GM18858 (cell line): ENCODE measurements at regions not wholly inside any gene's neighbourhood (a gene's known extent, or its start where the extent isn't known, plus 50 kb on each side); places are given as distances from the start of the nearest gene placed in this dataset.
A peak's percentile ranks its signal among the peaks of the same experiment; 100 is the strongest.

ENCODE experiments used
- ATAC-seq: cut with Tn5 transposase; IDR thresholded peaks from one replicate; pipeline ENCODE4 v1.9.1; 2021; ENCODE audit not compliant: unreplicated experiment

DNA sequence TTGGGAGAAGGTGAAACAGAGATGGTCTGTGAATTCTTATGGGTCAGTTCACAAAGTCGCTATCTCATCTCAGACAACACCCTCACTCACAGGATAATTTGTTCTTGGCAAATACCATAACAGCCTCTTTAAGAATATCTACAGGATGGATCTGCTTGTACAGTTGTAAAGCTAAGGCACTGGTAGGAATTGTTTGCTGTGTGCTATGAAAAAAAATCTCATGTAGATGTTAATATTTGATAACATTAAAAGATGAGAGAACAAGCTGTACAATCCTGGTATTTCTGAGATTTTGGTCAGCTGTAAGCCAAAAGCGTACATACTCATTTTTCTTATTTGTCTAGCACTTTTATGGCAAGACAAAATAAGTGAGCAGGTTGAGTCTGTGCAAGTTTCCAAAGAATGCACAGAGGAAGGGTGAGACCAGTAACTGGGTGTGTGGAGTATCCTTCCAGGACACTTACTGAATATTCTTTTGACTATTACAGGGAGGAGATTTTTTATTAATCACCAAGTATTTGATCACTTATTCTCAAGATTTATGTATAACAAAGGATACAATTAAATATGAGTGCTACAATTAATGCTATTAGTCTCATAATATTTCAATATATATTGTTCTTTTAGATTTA, 814.5 kb upstream of the MIR17HG start:
- ATAC-seq: no peak

DNA sequence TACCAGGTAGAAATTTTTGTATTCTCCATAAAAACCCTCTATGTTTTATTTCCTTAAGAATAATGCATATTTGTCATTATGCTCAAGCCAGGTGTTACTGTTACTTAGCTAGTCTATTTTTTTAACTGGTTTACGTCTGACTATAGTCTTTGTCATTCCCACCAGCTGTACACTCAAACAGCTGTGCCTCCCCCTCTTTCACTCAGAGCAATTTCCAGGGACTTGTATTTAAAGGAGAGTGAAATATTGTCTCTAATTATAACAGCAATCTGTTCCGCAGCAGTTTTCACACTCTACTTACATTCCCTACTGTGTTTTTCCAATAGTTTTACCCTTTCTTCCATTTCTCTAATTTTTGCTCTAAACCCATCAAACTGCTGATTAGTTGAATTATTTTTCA, 813.6 kb upstream of the MIR17HG start:
- ATAC-seq: no peak

DNA sequence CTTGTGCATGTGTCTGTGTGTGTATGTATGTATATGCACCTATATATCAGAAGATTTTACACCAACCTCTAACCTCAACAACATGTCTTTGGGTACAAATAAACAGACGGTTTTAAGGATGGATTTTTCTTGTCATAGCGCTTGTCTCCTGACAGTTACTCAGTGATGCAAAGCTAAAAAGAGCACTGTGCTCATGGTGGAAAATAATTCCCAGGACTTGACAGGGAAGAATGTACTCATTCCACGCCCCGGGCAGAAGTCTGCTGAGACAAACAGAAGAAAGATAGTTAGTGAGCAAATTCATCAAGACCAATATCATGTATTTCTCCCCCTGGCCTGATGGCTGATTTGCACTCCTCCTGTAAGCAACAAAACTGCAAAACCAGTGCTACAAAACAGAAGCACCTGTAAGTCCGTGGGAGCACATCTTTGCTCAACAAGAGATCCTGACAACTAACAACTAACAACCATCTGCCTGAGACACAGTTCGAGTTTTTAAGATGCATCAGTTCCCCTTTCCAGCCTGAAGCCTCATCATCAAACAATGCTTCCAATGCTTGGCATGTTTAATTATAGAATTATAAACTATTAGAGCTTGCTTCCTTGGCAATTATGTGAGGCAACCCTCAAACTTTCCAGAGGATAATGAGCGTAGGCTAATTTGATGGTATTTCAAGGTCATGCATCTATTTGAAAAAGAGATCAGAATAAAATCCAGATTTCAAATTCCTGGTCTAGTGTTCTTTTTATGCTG, 812.7 kb upstream of the MIR17HG start:
- ATAC-seq: no peak

DNA sequence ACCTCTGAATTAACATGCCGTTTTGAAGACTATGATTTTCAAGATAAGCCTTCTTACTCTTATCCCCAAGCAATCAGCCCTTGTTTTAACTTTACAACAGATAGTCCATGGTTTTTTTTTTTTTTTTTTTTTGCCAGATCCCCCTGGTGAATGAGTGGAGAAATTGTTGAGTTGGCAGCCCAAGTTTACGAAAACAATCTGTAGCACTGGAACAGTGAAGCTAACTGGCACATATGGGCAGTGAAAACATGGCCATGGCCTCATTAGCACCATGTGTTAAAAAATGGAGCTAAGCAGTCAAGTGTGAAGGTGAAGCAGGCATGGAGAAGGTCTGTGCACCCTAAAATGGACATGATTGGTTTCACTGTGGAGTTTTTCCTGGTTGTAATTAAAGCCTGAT, 812.1 kb upstream of the MIR17HG start:
- ATAC-seq: no peak

DNA sequence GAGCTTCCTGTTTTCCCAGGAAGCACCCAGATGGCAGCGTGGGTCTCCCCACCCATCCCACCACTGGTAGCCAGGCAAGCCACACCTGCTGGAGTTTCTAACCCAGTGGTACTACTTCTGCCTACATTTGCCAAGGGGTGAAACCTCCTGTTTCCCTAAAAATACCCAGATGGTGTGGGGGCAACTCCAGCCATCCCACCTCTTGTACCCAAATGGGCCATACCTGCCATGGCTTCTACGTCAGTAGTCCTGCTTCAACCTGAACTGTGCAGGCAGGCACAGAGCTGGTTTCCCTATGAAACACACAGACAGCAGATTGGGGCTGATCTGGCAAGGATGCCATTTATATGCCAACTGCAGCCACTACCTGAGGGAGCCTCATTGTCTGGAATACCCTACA, 809.4 kb upstream of the MIR17HG start:
- ATAC-seq: no peak

DNA sequence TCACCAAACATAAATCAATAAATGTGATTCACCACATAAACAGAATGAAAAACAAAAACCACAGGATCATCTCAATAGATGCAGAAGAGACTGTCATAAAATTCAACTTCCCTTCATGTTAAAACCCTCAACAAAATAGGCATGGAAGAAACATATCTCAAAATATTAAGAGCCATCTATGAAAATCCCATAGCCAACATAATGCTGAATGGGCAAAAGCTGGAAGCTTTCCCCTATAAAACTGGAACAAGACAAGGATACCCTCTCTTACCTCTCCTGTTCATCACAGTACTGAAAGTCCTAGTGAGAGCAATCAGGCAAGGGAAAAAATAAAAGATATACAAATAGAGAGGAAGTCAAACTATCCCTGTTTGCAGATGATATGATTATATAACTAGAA, 806.1 kb upstream of the MIR17HG start:
- no peak for ATAC-seq

DNA sequence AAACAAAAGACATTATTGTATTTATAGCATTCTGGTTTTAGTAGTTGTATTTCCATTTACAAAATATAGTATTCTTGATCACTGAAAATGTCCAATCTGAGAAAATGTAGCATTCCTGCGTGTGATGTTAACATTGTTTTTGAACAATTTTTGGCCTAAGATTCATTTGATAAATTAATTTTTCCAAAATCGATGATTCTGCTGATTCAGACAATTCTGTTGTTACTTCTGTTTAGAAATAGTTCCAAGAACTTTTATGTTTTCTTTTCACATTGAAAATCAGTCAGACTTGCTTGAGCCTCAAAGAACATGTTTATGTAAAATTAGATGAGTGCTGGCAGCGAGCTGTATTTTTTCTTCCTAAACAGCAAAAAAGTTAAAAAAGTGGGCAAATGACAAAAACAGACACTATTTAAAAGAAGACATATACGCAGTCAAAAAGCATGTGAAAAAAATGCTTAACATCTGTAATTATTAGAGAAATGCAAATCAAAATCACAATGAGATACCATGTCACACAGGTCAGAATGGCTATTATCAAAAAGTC, 804.5 kb upstream of the MIR17HG start:
- ATAC-seq: no peak

DNA sequence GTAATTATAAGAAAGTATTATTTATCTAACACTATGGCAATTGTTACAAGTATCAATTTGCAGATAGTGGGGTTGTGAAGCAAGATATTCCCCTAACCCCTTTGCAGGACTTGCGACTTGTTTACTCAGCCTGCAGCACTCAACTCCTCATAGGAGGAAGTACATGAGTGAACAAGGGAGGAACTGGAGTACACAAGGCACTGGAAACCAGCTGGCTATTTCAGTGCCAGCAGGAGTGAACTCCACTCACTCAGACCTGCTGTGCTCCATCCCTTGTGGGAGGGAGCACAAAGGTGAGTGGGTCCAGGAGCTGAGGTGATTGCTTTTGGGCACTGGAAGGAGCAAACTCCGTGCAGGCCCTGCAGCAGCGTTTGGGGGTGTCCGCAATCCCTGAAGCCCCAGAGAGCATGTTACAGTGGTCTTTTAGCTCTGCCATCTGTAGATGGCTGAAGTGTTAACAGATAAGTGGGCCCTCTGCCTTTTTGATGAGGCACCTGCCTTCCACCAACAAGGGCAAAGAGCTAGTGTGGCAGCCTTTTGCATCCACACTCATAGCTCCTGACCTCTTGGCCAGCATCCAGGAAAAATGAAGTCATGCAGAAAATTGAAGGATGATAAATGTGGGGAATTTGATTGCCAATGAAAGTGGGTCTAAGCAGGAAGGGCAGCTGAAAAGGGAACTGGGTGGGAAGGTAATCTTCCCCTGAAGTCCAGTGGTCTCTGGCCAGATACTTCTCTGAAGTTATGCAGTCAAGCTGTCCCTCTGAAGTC, 802.2 kb upstream of the MIR17HG start:
- ATAC-seq: no peak

DNA sequence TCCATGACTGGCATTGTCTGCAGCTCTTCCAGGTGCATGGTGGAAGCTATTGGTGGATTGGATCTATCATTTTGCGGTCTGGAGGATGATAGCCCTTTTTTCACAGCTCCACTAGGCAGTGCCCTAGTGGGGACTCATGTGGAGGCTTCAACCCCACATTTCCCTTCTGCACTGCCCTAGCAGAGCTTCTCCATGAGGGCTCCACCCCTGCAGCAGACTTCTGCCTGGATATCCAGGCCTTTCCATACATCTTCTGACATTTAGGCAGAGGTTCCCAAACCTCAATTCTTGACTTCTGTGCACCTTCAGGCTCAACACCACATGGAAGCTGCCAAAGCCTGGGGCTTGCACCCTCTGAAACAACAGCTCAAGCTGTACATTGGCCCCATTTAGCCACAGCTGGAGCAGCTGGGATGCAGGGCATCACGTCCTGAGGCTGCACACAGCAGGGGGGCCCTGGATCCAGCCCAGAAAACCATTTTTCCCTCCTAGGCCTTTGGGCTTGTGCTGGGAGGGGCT, 800.2 kb upstream of the MIR17HG start:
- ATAC-seq: no peak

DNA sequence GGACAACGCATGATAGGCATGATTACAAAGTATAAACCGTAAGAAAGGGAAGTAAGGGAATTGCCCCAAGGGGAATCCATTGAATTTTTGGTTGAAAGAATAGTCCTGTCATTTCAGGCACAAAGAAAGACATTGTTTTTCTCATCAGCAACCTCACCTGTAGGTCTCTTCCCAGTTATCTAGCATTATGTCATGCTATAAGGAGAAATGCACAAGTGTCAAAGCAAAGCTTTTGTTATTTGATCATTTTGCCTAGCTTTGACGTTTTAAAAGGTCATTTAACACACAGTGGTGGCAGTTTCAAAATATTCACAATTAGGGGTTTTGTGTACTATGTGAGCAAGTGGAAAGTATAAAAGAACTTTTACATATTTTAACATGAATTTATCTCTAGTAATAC, 796.2 kb upstream of the MIR17HG start:
- ATAC-seq: no peak

DNA sequence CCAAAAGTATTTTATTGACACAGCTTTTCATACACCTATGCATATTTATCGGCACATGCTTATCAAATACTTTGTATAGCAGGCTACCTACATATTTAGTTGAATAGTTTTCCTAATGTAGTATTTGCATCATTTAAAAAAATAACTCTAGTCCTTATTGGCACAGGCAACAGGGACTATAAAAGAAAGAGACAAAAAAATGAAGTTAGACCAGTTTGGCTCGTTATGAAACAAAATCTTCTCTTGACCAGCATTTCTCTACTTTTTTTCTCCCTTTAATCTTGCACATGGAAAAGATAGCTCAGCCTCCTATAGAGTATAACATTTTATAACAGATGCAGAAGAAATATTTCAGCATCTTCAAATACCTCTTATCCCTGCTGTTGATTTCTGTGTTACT, 794.8 kb upstream of the MIR17HG start:
- ATAC-seq: no peak

DNA sequence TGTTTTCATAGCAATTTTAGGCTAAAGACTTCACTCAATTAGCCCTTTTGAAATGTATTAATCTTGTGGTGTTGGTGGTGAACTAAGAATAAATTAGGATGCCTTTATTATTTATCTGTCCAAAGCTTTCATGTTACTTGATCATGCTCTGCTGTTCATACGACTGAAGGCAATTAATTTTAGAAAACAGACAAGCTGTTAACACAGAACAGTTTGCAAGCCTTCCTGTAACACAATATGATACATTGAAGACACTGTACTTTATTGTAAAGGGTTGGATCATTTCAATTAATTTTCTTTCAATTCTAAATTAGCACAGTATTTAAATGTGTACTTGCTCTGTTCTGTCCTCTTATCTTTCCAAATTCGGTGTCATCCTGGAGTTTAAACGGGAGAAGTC, 794.3 kb upstream of the MIR17HG start:
- ATAC-seq: no peak

DNA sequence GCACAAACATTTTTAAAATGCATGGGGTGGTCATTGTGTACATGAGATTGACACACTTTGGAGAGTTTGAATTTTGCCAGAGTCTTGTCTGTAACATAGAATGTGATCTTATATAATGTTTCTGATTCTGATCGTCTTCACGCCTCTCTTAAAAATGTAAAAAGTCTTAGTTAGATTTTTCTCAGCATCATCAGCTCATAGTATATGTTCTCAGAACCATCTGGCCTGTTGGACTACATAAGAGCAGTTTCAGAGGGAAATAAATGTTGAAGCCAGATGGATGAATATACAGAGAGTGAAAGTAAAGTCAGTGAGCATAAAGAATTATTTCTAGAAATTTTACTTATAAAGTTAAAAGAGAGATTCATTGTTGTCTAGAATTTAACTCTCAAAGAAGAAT, 789.9 kb upstream of the MIR17HG start:
- ATAC-seq: no peak

DNA sequence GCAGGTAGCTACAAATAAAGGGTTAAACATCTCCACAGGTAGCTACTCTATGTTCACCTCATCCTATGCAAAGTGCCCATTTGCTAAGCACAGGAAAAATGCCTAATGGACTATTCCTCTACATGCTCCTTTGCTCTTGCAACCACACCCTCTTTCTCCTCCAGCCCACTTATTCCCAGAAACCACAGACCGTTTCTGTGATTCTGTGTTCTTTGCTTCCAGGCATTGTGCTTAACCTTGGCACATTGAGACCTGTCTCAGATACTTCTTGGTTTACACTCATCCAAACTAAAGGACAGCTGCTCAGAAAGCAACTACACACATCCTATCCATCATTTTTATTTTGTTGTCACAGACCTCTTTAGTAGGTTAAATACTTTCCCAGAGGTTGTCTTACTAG, 785.0 kb upstream of the MIR17HG start:
- no peak for ATAC-seq

DNA sequence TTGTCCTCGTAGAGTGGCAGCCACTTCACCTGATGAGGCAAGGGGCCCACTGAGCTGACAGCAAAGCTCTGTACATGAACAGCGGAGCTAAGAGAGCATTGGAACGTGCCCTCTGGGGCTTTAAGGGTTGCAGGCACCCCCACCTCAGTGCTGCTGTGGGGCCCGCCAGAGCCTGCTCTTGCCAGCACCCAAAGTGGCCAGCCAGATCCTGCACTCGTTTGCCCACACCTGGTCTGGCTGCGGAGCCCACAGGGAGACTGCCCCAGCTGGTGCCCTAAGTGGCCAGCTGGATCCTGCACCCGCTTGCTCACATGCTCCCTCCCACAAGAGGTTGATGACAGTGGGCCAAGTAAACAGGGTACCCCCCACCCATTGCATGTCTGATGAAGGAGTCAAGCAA, 783.4 kb upstream of the MIR17HG start:
- ATAC-seq: no peak

DNA sequence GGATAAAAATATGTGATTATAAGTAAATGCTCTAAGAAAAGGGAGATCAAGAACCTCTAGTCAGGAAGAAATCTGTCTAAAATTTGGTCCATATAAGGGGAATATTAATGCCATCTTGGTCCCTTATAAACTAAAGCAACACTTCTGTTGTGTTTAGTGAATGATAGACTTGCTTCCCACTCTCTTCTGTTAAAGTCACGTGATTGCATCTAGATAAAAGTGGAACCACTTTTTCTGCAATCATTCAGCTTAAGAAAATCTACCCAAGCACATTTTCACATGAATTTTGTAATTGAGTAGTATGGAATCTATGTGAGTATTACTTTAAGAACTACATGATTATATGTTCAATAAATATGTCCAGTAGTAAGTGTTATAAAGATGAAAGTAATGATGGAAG, 782.9 kb upstream of the MIR17HG start:
- no peak for ATAC-seq

DNA sequence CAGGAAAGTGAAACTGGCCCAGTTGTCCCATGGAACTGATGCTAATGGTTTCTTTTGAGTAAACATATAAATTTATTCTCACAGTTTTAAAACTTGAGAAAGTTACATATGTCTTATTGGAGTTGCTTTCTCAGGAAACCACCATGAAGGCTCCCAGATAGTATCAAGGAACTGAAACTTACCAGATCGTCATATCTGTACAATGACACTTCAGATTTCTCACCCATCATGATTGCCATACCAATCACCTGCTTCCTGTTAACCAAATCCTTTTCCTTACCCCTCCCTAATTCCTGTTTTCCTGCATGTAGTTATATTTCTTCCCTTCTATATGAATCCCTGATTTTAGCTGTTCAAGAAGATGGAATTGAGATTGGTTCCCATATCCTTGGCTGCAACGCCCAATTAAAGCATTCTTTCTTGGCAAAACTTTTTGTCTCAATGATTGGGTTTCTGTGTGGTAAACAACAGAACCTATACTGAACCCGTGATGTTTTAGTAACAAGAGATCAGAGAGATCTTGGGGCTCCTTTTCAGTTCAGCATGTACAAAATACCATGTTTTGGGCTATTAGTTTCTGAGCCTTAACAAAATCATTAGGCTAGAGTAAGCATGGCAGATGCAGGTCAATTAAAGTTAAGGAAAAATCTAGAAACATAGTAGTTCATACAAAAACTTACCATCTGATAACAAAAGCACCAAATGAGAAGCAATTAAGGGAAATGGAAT, 781.3 kb upstream of the MIR17HG start:
- peak; percentile 81 for ATAC-seq

DNA sequence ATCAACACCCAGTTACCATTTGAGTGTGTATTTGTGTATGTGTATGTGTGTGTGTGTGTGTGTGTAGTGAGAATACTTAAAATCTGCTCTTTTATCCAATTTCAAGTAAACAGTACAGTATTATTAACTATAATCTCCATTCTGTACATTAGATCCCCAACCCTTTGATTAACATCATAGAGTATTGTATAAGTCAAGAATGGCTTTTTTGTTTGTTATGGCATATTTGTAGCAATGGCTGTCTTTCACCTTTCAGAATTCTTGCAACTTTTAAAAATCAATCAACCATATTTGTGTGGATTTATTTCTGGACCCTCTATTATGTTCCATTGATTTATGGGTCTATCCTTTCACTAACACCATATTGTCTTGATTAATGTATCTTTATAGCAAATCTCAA, 779.3 kb upstream of the MIR17HG start:
- ATAC-seq: no peak

DNA sequence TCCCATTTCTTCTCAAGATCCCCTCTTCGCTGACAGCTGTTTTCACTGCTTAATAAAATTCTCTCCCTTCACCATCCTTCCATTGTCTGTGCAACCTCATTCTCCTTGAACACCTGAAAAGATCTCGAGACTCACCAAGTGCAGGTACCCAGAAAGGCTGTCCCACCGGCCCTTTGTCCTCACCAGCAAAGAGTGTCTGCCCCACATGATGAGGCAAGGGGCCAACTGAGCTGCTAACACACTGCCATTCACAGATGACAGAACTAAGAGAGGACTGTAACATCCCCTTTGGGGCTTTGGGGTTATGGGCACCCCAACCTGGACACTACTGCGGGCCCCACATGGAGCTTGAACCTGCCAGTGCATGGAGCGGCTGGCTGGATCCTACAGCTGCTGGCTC, 771.4 kb upstream of the MIR17HG start:
- ATAC-seq: no peak

DNA sequence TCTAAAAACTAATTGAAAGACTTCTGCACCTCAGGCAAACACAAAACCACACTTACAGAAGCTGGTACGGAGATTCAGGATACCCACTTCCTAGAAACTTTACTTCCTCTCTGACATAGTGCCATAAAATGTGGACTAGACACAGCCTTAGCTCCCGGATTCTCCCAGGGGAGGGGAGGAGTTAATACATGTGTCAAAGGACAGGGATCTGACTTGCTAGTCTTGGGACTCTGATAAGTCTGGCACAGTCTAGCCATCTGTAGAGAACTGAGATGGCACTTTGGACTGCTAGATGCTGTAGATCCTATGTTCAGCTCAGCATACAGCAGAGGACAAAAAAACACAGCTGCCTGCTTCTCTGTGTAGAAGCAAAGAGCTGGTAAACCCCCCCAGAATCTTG, 769.8 kb upstream of the MIR17HG start:
- ATAC-seq: no peak

DNA sequence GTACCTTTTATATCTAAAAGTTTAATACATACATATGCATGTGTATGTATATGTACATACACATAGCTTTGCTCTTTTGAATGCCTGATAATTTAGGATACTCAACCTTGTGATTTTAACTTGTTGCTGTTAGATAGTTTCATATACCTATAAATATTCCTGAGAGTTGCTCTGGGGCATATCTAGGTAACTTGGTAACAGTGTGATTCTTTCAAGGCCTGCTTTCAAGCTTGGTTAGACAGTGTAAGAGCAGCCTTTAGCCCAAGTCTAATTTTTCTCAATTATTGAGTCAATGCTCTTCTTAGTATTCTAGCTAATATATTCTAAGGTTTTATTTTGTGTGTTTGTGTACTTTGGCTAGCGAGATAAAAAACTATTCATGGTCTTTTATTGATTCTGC, 762.1 kb upstream of the MIR17HG start:
- ATAC-seq: no peak
